Gastrocnemius medialis (tissue), 4 donors: ENCODE measurements at regions not wholly inside any gene's neighbourhood (a gene's known extent, or its start where the extent isn't known, plus 50 kb on each side); places are given as distances from the start of the nearest gene placed in this dataset.

Experiments
- ATAC-seq, 2 donors: fragments of 150-250 bp; one replicate each; pipeline ENCODE4 v1.9.1; 2016
- DNase-seq, 2 donors: peaks; one replicate each; pipeline ENCODE4 v3.0.0-alpha.2; 2019
- H3K27ac ChIP-seq, 4 donors: fragments of 200-600 bp; sonication (generic); 1 replicate in 1 of 4; 2 replicates in 3 of 4; pipeline ENCODE4 v1.5.1; 2016 to 2018; ENCODE audit warnings: mild to moderate bottlenecking in 2 of 4, moderate library complexity in 1 of 4
- H3K27me3 ChIP-seq, 3 donors: fragments of 200-600 bp; sonication (generic) in 2 of 3; 1 replicate in 1 of 3; 2 replicates in 2 of 3; pipeline versions ENCODE4 v1.5.1 to v1.6.0; 2016 to 2019; ENCODE audit warnings: mild to moderate bottlenecking in 1 of 3, moderate library complexity in 1 of 3
- H3K36me3 ChIP-seq, 2 donors: fragments of 200-600 bp; sonication (generic) in 1 of 2; one replicate each; pipeline ENCODE4 v1.5.1; 2017 to 2018
- H3K4me1 ChIP-seq, 2 donors: fragments of 200-600 bp; sonication (generic) in 1 of 2; one replicate each; pipeline ENCODE4 v1.5.1; 2016 to 2017; ENCODE audit warnings: mild to moderate bottlenecking in 2 of 2
- H3K4me3 ChIP-seq, 4 donors: fragments of 200-600 bp; sonication (generic) in 3 of 4; 1 replicate in 1 of 4; 2 replicates in 3 of 4; pipeline ENCODE4 v1.5.1; 2016 to 2019; ENCODE audit warnings: mild to moderate bottlenecking in 2 of 4
- H3K9me3 ChIP-seq, 3 donors: fragments of 200-600 bp; sonication (generic) in 2 of 3; 1 replicate in 1 of 3; 2 replicates in 2 of 3; pipeline ENCODE4 v1.5.1; 2016 to 2019
- CTCF ChIP-seq, 5 experiments: fragments of 450-650 bp in 3 of 5; fragments of 200-600 bp in 2 of 5; sonication (generic) in 2 of 5; IDR thresholded peaks in 4 of 5; conservative IDR thresholded peaks in 1 of 5; 1 replicate in 4 of 5; 2 replicates in 1 of 5; pipeline ENCODE4 v1.5.1; 2016 to 2019; ENCODE audit warnings: antibody characterized with exemption in 5 of 5, mild to moderate bottlenecking in 3 of 5, moderate library complexity in 3 of 5
- POLR2A ChIP-seq, 2 donors: fragments of 450-650 bp; IDR thresholded peaks; one replicate each; pipeline ENCODE4 v1.6.1; 2017; ENCODE audit warnings: antibody characterized with exemption in 2 of 2, mild to moderate bottlenecking in 2 of 2, moderate library complexity in 2 of 2
- in situ Hi-C, 4 donors: fragments of 200-750 bp; cut with MboI; loops; one replicate each; pipeline versions ENCODE4 v1.15.0 to v1.8.0; 2017; ENCODE audit warnings: low sequenced_read_pairs in 4 of 4
- intact Hi-C: fragments of 100-400 bp; cut with DNase I; formaldehyde crosslinking; loops from one replicate; pipeline ENCODE4 v1.15.1; 2023; ENCODE audit warnings: low total_unique reads

GRCh38 chr6:22081709-22082108 lies 215.1 kb downstream of the PRL start:
- in situ Hi-C loops: no loop called here
- DNase-seq (no peak), ATAC-seq (no peak)
- H3K4me3 ChIP-seq: no peak overlapping the region
- no peaks in the 10 kb centered on the region for H3K4me1 ChIP-seq
- intact Hi-C loops: no loop called here
- no peaks in the 10 kb centered on the region for H3K27me3 ChIP-seq
- TF ChIP-seq POLR2A (IDR thresholded peaks at IDR 0.05) (no peak), CTCF (IDR thresholded peaks at IDR 0.05 in 4 of 5, conservative IDR thresholded peaks at IDR 0.05 in 1 of 5) (no peak)
- peaks cover 0 to 3% (median 0%) of the 10 kb centered on the region in 3 donors for H3K9me3 ChIP-seq
- H3K36me3 ChIP-seq: no peaks in the 10 kb centered on the region
- H3K27ac ChIP-seq: no peak overlapping the region

- in situ Hi-C loops: no loop called here
- Histone ChIP-seq H3K36me3 (no peaks in the 10 kb centered on the region), H3K4me3 (no peak overlapping the region), H3K27ac (no peak overlapping the region), H3K4me1 (no peaks in the 10 kb centered on the region), H3K9me3 (peaks cover 0 to 3% (median 0%) of the 10 kb centered on the region in 3 donors), H3K27me3 (no peaks in the 10 kb centered on the region)
- ATAC-seq (no peak), DNase-seq (no peak)
- intact Hi-C loops: no loop called here
- TF ChIP-seq CTCF (IDR thresholded peaks at IDR 0.05 in 4 of 5, conservative IDR thresholded peaks at IDR 0.05 in 1 of 5): no peak
- no peak for TF ChIP-seq POLR2A (IDR thresholded peaks at IDR 0.05)
These were observed 214.6 kb downstream of the PRL start for GRCh38 chr6:22082218-22082617.

GRCh38 chr6:22083119-22083518 lies 213.7 kb downstream of the PRL start:
- Histone ChIP-seq H3K4me3 (no peak overlapping the region), H3K27me3 (no peaks in the 10 kb centered on the region), H3K4me1 (no peaks in the 10 kb centered on the region), H3K36me3 (no peaks in the 10 kb centered on the region), H3K9me3 (peaks cover 0 to 3% (median 0%) of the 10 kb centered on the region in 3 donors), H3K27ac (no peak overlapping the region)
- intact Hi-C loops: no loop called here
- ATAC-seq: no peak
- TF ChIP-seq CTCF (IDR thresholded peaks at IDR 0.05 in 4 of 5, conservative IDR thresholded peaks at IDR 0.05 in 1 of 5) (no peak), POLR2A (IDR thresholded peaks at IDR 0.05) (no peak)
- no peak for DNase-seq
- in situ Hi-C loops: no loop called here

GRCh38 chr6:22087960-22088706 lies 208.7 kb downstream of the PRL start:
- no peaks in the 10 kb centered on the region for H3K27me3 ChIP-seq

More at GRCh38 chr6:22087960-22088706, 208.7 kb downstream of the PRL start:
- in situ Hi-C loops: no loop called here
- ATAC-seq (no peak), DNase-seq (no peak)
- Histone ChIP-seq H3K27ac (no peak overlapping the region), H3K4me3 (no peak overlapping the region), H3K9me3 (peaks cover 0 to 3% (median 0%) of the 10 kb centered on the region in 3 donors), H3K36me3 (no peaks in the 10 kb centered on the region), H3K4me1 (no peaks in the 10 kb centered on the region)
- TF ChIP-seq POLR2A (IDR thresholded peaks at IDR 0.05) (no peak), CTCF (IDR thresholded peaks at IDR 0.05 in 4 of 5, conservative IDR thresholded peaks at IDR 0.05 in 1 of 5) (no peak)
- intact Hi-C loops: no loop called here
